Cardiac septum (tissue), 1 donor: ENCODE measurements at regions not wholly inside any gene's neighbourhood (a gene's known extent, or its start where the extent isn't known, plus 50 kb on each side); places are given as distances from the start of the nearest gene placed in this dataset.

Experiments
- DNase-seq: peaks from one replicate; pipeline ENCODE4 v3.0.0-alpha.2; 2020; ENCODE audit warnings: low spot score
- intact Hi-C: fragments of 100-400 bp; cut with DNase I; formaldehyde crosslinking; loops from one replicate; pipeline ENCODE4 v1.14.0; 2022
- donor health status: DM: no; HTN: no; CAD: no.

DNA sequence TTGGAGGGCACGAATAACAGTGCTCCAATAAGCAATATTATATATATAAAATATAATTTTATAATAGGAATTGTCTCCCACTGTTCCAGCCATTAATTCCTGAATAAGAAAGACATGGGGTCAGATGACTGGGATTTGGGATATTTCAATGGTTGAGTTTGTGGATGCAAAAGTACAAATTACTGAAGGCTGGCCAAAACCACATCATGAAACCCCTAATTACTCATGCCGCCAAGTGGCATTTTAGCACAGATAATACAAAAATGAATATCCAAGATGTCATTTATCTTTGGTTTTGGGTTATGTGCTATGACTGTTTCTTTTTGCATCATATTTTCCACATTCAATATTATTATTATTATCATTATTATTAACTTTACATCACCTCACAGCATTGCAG, 261.4 kb upstream of the TBX3 start:
- DNase-seq, result no peak
- intact Hi-C loops, result no loop called here

DNA sequence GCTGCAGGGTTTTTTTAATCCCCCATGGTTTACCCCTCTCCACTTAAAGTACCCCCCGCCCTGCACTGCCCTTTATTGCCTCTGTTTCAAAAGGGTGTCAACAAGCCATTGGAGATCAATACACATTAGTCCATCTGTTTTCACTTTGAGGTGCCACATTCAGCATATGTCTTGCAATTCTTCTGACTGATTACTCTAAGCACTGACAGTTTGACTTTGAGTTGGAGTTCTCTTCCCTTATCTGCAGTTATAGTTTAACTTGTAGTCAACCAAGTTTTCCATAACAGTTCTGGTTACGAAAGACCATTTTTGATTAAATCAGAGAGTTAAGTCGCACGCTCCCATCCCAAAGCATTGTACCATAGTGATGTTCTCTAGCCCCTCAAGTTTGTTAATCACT, 260.8 kb upstream of the TBX3 start:
- intact Hi-C loops, result no loop called here
- DNase-seq, result no peak

GRCh38 chr12:114943601-114944000, 259.6 kb upstream of the TBX3 start:
- intact Hi-C loops, result no loop called here
- no peak for DNase-seq

DNA sequence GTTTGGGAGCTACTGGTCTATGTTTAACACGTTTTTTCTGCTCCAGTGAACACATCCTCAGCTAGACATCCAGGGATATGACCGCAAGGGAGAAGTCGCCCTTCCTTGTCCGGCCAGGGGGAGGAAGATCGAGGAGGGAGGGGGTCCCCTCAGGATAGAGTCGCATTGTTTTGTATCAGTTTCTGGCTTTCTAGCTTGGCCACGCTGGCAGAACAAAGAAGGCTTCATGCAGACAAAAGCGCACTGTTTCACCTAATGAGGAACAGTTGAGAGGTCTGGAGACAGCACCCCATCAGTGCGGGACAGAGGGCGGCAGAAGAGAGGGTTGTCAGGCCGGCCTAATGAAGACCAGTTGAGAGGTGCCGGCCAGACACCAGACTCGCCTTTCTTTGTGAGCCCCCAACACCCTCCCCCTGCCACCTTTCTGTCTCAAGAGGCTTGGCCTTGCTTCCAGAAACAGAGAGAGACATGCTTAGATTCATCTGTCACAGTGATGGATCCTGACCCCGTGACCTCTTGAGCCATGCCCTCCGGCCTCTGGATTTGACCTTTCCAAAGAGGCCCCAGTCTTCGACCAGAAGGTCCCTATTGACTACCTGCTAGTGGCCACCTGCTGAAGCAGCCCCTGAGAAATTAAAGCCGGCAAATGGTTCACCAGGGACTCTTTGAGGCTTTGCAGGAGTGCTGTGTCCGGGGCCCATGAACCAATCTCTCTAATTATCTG, 254.7 kb upstream of the TBX3 start:
- DNase-seq, result no peak
- intact Hi-C loops, result no loop called here

DNA sequence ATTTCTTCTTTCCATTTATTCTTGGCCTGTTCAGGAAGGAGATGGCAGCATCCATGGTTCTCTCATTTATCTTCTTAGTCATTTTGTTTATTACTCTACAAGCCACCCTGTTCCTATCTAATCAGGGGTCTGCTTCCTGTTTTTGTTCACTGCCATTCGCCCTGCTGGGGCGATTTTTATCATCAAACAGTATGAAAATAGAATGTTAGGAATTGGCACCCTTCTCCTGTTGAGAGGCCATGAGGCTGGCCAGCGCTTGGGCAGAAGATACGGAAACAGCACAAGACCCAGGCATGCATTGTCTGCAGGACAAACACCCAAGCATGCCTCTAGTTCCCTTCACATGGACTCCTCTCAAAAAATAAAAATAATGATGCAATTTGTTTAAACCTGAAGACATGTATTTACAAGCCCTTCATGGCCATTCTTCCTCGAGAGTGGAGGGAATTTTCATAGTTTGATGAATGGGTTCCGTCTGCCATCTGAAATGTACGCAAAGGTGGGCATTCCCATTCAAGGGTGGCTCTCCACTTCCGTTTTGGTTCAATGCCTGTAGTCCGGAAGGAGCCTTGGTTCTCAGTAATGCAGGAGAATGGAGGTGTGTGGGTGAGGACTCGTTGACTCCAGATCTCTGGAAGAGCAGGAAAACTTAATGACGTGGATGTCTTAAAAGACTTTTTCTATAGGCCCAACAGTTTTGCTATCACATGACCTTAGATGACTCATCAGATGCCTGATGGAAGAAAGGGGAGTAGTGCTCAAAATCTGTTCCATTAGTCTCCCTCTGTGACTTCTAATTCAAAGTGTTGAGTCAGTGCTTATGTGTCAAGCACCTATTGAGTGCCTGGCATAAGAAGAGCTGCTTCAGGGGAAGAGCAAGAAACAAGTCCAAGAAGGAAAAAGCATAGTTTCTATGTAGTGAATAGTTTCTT, 252.4 kb upstream of the TBX3 start:
- no peak for DNase-seq
- intact Hi-C loops, result no loop called here

- intact Hi-C loops, result no loop called here
Measured at GRCh38 chr12:114935658-114936057, 251.7 kb upstream of the TBX3 start.

GRCh38 chr12:114933428-114934160, 249.6 kb upstream of the TBX3 start:
- intact Hi-C loops, result no loop called here

More at GRCh38 chr12:114935658-114936057, 251.7 kb upstream of the TBX3 start:
- DNase-seq, result no peak

GRCh38 chr12:114932806-114933205, 248.8 kb upstream of the TBX3 start:
- no peak for DNase-seq
- intact Hi-C loops, result no loop called here

More at GRCh38 chr12:114933428-114934160, 249.6 kb upstream of the TBX3 start:
- DNase-seq, result no peak

DNA sequence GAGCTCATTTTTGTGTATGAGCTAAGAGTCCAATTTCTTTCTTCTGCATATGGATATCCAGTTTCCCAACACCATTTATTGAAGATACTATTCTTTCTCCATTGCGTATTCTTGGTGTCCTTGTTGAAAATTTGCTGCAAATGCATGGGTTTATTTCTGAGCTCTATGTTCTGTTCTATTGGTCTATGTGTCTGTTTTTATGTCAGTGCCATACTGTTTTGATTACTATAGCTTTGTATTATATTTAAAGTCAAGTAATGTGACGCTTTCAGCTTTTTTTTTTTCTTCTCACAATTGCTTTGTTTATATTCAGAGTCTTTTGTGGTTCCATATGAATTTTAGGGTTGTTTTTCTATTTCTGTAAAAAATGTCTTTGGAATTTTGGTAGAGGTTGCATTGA, 247.1 kb upstream of the TBX3 start:
- intact Hi-C loops, result no loop called here
- DNase-seq, result no peak

DNA sequence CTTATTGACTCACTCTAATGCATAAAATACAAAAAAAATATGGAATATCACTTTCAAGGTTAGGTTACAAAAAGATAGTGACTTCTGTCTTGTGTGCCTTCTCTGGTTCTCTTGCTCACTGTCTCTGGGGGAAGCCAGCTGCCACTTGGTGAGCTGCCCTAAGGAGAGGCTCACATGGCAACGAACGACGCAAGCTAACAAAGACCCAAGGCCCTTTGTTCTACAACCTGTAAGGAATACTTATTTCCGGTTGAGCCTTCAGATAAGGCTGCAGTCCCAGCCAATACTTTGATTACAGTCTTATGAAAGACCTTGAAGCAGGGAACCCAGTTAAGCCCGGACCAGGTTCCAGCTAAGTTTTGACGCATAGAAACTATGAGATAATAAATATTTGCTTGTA, 242.4 kb upstream of the TBX3 start:
- intact Hi-C loops, result no loop called here
- DNase-seq, result no peak

DNA sequence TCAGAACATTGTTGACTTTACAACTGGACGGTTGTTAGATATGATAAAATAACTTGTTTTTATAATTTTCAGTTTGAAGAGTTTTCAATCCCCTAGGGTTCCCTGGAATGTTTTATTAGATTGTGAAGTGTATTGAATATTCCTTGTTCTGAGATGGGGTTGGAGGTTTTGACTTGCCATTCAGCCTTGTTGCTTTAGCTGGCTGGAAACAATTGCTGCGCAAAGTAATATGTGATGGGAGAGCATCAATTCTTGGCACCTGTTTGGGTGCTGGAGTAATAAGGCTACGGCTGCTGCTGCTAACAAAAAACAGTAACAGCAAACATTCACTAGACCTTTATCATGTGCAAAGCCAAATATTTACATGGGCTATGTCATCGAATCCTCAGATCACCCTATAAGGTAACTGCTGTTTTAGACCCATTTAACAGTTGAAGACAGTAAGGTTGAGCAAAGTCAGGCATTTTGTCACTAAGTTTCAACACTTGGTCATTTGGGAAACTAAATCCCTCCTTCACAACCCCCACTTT, 241.0 kb upstream of the TBX3 start:
- intact Hi-C loops, result no loop called here
- DNase-seq, result no peak

DNA sequence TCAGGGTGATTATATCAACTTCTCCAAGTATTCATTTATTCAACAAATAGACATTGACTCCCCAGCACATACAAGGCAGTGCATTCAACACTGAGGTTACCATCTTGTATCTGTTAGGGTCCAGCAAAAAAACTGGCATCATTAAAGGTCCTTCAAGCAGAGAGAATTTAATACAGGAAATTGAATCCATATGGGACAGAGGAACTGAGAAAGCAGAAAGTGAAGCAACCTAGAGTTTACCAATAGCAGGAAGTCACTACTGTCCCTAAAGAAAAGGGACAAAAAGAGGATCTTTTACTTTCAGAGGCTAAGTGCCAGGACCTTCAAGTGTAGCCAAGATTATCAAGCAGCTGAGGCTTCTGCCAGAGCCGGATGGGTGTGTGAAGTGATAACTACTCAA, 237.8 kb upstream of the TBX3 start:
- DNase-seq, result no peak
- intact Hi-C loops, result no loop called here

- DNase-seq, result no peak
- intact Hi-C loops, result no loop called here
Measured at GRCh38 chr12:114920771-114921554, 237.0 kb upstream of the TBX3 start.

GRCh38 chr12:114919479-114919878, 235.5 kb upstream of the TBX3 start:
- intact Hi-C loops, result no loop called here
- DNase-seq, result no peak

GRCh38 chr12:114918535-114919233, 234.7 kb upstream of the TBX3 start:
- no peak for DNase-seq
- intact Hi-C loops, result no loop called here

DNA sequence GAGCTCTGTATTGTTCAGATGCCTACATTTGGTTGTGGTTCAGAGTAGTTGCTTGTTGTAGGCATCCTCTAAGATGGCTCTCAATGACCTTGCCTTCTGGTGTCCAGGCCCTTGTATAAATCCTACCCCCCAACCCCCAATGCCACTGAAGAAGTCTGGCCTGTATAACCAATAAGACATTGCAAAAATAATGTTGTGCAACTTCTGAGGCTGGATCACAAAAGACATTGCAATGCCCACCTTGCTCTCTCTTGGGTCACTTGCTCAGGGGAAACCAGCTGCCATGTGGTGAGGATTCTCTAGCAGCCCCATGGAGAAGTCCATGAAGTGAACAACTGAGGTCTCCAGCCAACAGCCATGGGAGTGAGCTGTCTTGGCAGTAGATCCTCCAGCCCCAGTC, 234.0 kb upstream of the TBX3 start:
- intact Hi-C loops, result no loop called here
- DNase-seq, result no peak

DNA sequence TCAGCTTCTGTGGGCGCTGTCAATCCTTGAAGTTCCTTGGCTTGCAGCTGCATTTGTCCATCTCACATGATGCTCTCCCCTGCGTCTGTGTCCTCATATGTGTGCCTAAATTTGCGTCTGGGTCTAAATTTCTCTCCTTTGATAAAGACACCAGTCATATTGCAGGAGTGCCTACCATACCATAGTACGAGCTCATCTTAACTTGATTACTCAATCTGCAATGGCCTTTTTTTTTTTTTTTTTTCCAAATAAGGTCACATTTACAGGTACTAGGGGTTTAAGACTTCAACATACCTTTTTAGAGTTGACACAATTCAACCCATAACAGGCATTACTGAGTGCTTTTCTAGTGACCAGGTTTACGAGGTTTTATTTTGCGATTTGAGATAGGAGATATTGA, 233.3 kb upstream of the TBX3 start:
- intact Hi-C loops, result no loop called here
- DNase-seq, result no peak

- DNase-seq, result no peak
- intact Hi-C loops, result no loop called here
Measured at GRCh38 chr12:114916541-114916940, 232.6 kb upstream of the TBX3 start.

GRCh38 chr12:114916124-114916523, 232.1 kb upstream of the TBX3 start:
- intact Hi-C loops, result no loop called here
- no peak for DNase-seq
